ENCODE measurements at regions not wholly inside any gene's neighbourhood (a gene's known extent, or its start where the extent isn't known, plus 50 kb on each side); places are given as distances from the start of the nearest gene placed in this dataset.

- POLR2A ChIA-PET, result no interaction called here
- no peaks in the 10 kb centered on the region for H3F3A ChIP-seq (replicated peaks; ENCODE audit: insufficient read depth)
- H3K79me2 ChIP-seq (ENCODE audit: insufficient read depth), result no peaks in the 10 kb centered on the region
- no peak overlapping the region for H3K9ac ChIP-seq
- H3K9me3 ChIP-seq, result no peaks in the 10 kb centered on the region
- H3K36me3 ChIP-seq (replicated peaks in 1 of 2; ENCODE audit: control insufficient read depth in 1 of 2, insufficient read depth in 2 of 2, low read length in 1 of 2), result no peaks in the 10 kb centered on the region
- CTCF ChIA-PET, result no interaction called here
- TF ChIP-seq EP300 (IDR thresholded peaks at IDR 0.05; ENCODE audit: borderline replicate concordance in 1 of 2, low read depth in 1 of 2, low read length in 1 of 2), result no peak
- TF ChIP-seq GATA2 (CRISPR knock-in tag; IDR thresholded peaks at IDR 0.05), result no peak
- TF ChIP-seq EZH2phosphoT487 (IDR thresholded peaks at IDR 0.05; ENCODE audit: borderline replicate concordance, low read depth), result no peak
- no peak for TF ChIP-seq CHD2 (IDR thresholded peaks at IDR 0.05; ENCODE audit: low read length, partially characterized antibody)
- no peak for TF ChIP-seq FOSL2 (IDR thresholded peaks at IDR 0.05; ENCODE audit: borderline replicate concordance, low read depth)
- TF ChIP-seq GABPA (IDR thresholded peaks at IDR 0.05; ENCODE audit: low read depth), result no peak
- TF ChIP-seq CTCF (IDR thresholded peaks at IDR 0.05), result no peak
- TF ChIP-seq RAD21 (IDR thresholded peaks at IDR 0.05; ENCODE audit: low read length), result no peak
- TF ChIP-seq FOXJ3 (CRISPR knock-in tag; IDR thresholded peaks at IDR 0.05), result no peak
- TF ChIP-seq ELF1 (IDR thresholded peaks at IDR 0.05), result no peak
- no peak for TF ChIP-seq SMC3 (IDR thresholded peaks at IDR 0.05; ENCODE audit: low read depth, low read length)
- no peak for TF ChIP-seq USF1 (IDR thresholded peaks at IDR 0.05; ENCODE audit: borderline replicate concordance, low read depth)
- TF ChIP-seq ZBTB33 (IDR thresholded peaks at IDR 0.05; ENCODE audit: borderline replicate concordance, low read depth), result no peak
- peaks cover 12% of the 10 kb centered on the region; the same call in 1 of the 2 replicates for H3K27me3 ChIP-seq (ENCODE audit: insufficient read depth)
- 16% methylated on average over 4 of the region's 4 CpGs for WGBS (ENCODE audit: low lambda C conversion rate)
- no peak overlapping the region for H2AFZ ChIP-seq (ENCODE audit: low read depth)
- no peak overlapping the region for H3K4me2 ChIP-seq
- no peak overlapping the region for H3K4me3 ChIP-seq (ENCODE audit: low read depth in 2 of 2, low read length in 1 of 2)
- H3K27ac ChIP-seq (ENCODE audit: low read depth in 2 of 2, low read length in 1 of 2), result no peak overlapping the region
- H3K4me1 ChIP-seq (ENCODE audit: control insufficient read depth in 1 of 2, insufficient read depth in 2 of 2, low read depth in 1 of 2, low read length in 1 of 2), result no peaks in the 10 kb centered on the region
- DNase-seq, result no peak
- no peaks in the 10 kb centered on the region for H3K9me2 ChIP-seq
- H4K20me1 ChIP-seq (ENCODE audit: insufficient read depth), result no peaks in the 10 kb centered on the region
Measured at GRCh38 chr19:29315556-29316190, 102.7 kb upstream of the UQCRFS1 start.

GRCh38 chr19:29318581-29318980 is 105.6 kb upstream of the UQCRFS1 start:
- H3K9me3 ChIP-seq, result no peaks in the 10 kb centered on the region
- H3K27ac ChIP-seq (ENCODE audit: low read depth in 2 of 2, low read length in 1 of 2), result no peak overlapping the region
- H3K9ac ChIP-seq, result no peak overlapping the region
- H3F3A ChIP-seq (replicated peaks; ENCODE audit: insufficient read depth), result no peaks in the 10 kb centered on the region
- WGBS (ENCODE audit: low lambda C conversion rate), result under 1% methylated on average over 6 of the region's 6 CpGs
- no peaks in the 10 kb centered on the region for H3K79me2 ChIP-seq (ENCODE audit: insufficient read depth)
- no peak for DNase-seq
- POLR2A ChIA-PET, result no interaction called here
- CTCF ChIA-PET, result no interaction called here
- no peak for TF ChIP-seq GATA2 (CRISPR knock-in tag; IDR thresholded peaks at IDR 0.05)
- no peak overlapping the region for H3K4me3 ChIP-seq (ENCODE audit: low read depth in 2 of 2, low read length in 1 of 2)
- H3K36me3 ChIP-seq (replicated peaks in 1 of 2; ENCODE audit: control insufficient read depth in 1 of 2, insufficient read depth in 2 of 2, low read length in 1 of 2), result no peaks in the 10 kb centered on the region
- H3K27me3 ChIP-seq (ENCODE audit: insufficient read depth), result peaks cover 6% of the 10 kb centered on the region; the same call in 1 of the 2 replicates
- no peaks in the 10 kb centered on the region for H3K4me1 ChIP-seq (ENCODE audit: control insufficient read depth in 1 of 2, insufficient read depth in 2 of 2, low read depth in 1 of 2, low read length in 1 of 2)
- no peak overlapping the region for H2AFZ ChIP-seq (ENCODE audit: low read depth)
- H3K4me2 ChIP-seq, result no peak overlapping the region
- H3K9me2 ChIP-seq, result no peaks in the 10 kb centered on the region
- no peaks in the 10 kb centered on the region for H4K20me1 ChIP-seq (ENCODE audit: insufficient read depth)

Data from SK-N-SH (cell line).